Type B pancreatic cell (in vitro differentiated cells): ENCODE measurements at regions not wholly inside any gene's neighbourhood (a gene's known extent, or its start where the extent isn't known, plus 50 kb on each side); places are given as distances from the start of the nearest gene placed in this dataset.
"Not testable (repeated sequence)": the region's sequence is repeated elsewhere in the genome, so short reads cannot be mapped to it uniquely, and the experiment has no call there.

Experiments
- DNase-seq: peaks from one replicate; pipeline ENCODE4 v3.0.0; 2021; ENCODE audit warnings: mixed read lengths; ENCODE audit not compliant: unreplicated experiment; ENCODE audit errors: extremely low spot score
- H3K27ac Mint-ChIP-seq: 2 replicates; pipeline ENCODE4 v1.8.0; 2021; ENCODE audit warnings: mild to moderate bottlenecking, mixed read lengths
- H3K27me3 Mint-ChIP-seq: 2 replicates; pipeline ENCODE4 v1.8.0; 2021; ENCODE audit warnings: mixed read lengths
- H3K36me3 Mint-ChIP-seq: 2 replicates; pipeline ENCODE4 v1.8.0; 2021; ENCODE audit warnings: mixed read lengths
- H3K4me1 Mint-ChIP-seq: one replicate; pipeline ENCODE4 v1.8.0; 2021; ENCODE audit warnings: mixed read lengths; ENCODE audit not compliant: unreplicated experiment
- H3K4me3 Mint-ChIP-seq: 2 replicates; pipeline ENCODE4 v1.8.0; 2021; ENCODE audit warnings: mild to moderate bottlenecking, mixed read lengths
- H3K9me3 Mint-ChIP-seq: 2 replicates; pipeline ENCODE4 v1.8.0; 2021; ENCODE audit warnings: mixed read lengths
- TF ChIP-seq, protein P1 (sequence below): fragments of 200-600 bp; sonication (generic); conservative IDR thresholded peaks from 2 replicates; pipeline ENCODE4 v1.5.0; 2021; ENCODE audit warnings: antibody characterized with exemption, mild to moderate bottlenecking

DNA sequence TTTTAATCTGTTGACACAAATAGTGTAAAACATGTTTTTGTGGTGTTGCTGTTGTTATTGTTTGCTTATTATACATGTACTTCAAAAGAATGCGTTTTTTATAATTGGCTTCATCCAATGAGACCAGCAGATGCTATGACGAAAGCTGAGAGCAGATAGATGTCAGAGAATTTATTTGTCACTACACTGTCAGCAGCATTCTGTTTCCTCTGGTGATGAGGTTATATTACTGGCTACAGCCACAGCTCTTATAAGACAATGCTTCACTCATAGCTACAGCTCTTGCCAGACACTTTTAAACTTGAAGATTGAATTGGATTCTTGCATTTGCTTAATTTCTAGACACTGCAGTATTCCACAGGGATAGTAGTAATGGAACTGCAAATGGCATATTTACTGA is 860.5 kb downstream of the TBC1D32 start:
- Mint-ChIP-seq H3K36me3 (no peaks in the 10 kb centered on the region), H3K4me3 (no peak overlapping the region), H3K27me3 (no peaks in the 10 kb centered on the region), H3K9me3 (peaks cover 4% of the 10 kb centered on the region), H3K4me1 (no peaks in the 10 kb centered on the region), H3K27ac (no peak overlapping the region)
- no peak for DNase-seq
- TF ChIP-seq, protein P1, sequence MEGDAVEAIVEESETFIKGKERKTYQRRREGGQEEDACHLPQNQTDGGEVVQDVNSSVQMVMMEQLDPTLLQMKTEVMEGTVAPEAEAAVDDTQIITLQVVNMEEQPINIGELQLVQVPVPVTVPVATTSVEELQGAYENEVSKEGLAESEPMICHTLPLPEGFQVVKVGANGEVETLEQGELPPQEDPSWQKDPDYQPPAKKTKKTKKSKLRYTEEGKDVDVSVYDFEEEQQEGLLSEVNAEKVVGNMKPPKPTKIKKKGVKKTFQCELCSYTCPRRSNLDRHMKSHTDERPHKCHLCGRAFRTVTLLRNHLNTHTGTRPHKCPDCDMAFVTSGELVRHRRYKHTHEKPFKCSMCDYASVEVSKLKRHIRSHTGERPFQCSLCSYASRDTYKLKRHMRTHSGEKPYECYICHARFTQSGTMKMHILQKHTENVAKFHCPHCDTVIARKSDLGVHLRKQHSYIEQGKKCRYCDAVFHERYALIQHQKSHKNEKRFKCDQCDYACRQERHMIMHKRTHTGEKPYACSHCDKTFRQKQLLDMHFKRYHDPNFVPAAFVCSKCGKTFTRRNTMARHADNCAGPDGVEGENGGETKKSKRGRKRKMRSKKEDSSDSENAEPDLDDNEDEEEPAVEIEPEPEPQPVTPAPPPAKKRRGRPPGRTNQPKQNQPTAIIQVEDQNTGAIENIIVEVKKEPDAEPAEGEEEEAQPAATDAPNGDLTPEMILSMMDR = no peak

DNA sequence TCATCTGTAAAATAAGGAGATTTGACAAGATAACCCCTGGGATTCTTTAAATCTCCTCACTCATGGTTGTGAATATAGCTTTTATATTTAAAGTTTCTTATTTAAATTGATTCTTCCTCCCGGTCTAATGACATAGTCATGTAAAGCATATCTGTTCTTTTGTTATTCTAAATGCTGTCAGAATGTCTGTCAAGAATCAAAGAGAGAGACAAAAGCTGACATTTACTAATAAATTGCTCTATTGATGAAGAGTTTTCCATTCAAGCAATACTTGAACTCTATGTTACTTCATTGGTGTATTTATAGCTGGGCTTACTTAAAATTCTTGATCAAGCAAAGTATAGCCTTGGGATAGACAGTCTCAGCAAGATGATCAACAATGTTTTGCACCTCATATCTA is 865.8 kb downstream of the TBC1D32 start:
- H3K4me3 Mint-ChIP-seq = no peak overlapping the region
- H3K27ac Mint-ChIP-seq = no peak overlapping the region
- TF ChIP-seq, protein P1 = no peak
- no peaks in the 10 kb centered on the region for H3K4me1 Mint-ChIP-seq
- no peaks in the 10 kb centered on the region for H3K9me3 Mint-ChIP-seq
- H3K36me3 Mint-ChIP-seq = no peaks in the 10 kb centered on the region
- no peaks in the 10 kb centered on the region for H3K27me3 Mint-ChIP-seq
- DNase-seq = no peak

DNA sequence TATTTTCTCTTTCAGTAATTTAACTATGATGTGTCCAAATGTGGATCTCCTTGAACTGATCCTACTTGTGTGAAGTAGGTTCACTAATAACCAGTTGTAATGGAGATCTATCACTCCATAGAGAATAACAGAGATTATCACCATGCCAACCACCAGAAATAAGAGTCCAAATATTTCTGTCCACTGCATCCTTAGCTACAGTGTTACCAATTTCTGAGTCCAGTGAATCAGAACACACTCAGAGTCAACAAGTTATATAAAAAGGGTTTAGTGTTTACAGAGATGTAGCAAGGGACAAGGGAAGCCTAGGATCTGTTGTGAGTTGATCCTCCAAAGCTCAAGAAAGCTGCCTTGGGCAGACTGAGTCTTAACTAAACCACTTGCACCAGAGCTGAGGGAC is 882.8 kb downstream of the TBC1D32 start:
- Mint-ChIP-seq H3K4me3 (no peak overlapping the region), H3K27me3 (no peaks in the 10 kb centered on the region), H3K27ac (no peak overlapping the region), H3K4me1 (no peaks in the 10 kb centered on the region), H3K9me3 (peaks cover 12% of the 10 kb centered on the region), H3K36me3 (no peaks in the 10 kb centered on the region)
- TF ChIP-seq, protein P1 = no peak
- no peak for DNase-seq

DNA sequence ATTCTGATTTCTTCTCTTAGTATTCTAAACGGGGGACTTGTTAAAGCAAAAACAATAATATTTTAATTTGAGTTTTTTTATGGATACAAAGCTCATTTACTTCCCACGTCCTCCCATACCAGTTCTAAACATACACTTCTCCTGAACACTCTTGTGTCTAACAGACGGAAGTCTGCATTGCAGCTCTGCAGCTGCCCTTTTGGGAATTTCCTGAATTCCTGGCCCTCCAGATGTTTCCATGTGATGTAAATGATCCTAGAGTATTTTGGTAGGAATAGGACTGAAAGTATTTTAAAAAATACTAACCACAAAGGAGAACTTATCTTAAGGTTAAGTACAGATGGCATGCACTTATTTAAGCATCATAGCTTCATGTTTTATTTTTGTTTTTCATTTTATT is 886.7 kb downstream of the TBC1D32 start:
- no peaks in the 10 kb centered on the region for H3K36me3 Mint-ChIP-seq
- TF ChIP-seq, protein P1 = no peak
- no peaks in the 10 kb centered on the region for H3K4me1 Mint-ChIP-seq
- no peak for DNase-seq
- no peak overlapping the region for H3K27ac Mint-ChIP-seq
- H3K4me3 Mint-ChIP-seq = no peak overlapping the region
- H3K9me3 Mint-ChIP-seq = no peaks in the 10 kb centered on the region
- no peaks in the 10 kb centered on the region for H3K27me3 Mint-ChIP-seq

DNA sequence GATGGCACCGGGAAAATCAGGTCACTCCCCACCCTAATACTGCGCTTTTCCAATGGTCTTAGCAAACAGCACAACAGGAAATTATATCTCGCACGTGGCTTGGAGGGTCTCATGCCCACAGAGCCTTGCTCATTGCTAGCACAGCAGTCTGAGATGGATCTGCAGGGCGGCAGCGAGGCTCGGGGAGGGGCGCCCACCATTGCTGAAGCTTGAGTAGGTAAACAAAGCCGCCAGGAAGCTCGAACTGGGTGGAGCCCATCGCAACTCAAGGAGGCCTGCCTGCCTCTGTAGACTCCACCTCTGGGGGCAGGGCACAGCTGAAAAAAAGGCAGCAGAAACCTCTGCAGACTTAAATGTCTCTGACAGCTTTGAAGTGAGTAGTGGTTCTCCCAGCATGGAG is 901.4 kb downstream of the TBC1D32 start:
- H3K27me3 Mint-ChIP-seq, H3K27ac Mint-ChIP-seq, H3K36me3 Mint-ChIP-seq: not testable (repeated sequence)

DNA sequence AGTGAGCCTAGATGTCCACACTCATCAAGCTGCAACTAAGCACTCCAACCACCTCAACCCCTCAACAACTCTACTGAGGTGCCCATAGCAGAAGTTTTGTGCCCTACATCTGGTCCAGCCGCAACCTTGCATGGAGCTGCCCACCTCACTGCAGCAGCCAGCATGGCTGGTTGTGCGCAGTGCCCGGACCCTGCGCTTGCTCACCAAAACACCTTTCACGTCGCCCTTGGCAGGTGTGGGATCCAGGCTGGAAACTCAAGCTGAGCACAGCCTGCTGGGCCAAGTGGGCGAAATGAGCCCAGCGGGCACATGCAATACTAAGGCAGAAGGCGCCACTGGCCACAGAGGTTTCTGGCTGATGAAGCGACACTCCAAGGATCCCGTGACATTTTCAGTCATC is 902.4 kb downstream of the TBC1D32 start:
- H3K4me1 Mint-ChIP-seq = no peaks in the 10 kb centered on the region
- H3K36me3 Mint-ChIP-seq = no peaks in the 10 kb centered on the region
- no peak overlapping the region for H3K4me3 Mint-ChIP-seq
- no peak for DNase-seq
- no peaks in the 10 kb centered on the region for H3K9me3 Mint-ChIP-seq
- H3K27ac Mint-ChIP-seq = no peak overlapping the region
- H3K27me3 Mint-ChIP-seq = no peaks in the 10 kb centered on the region
- TF ChIP-seq, protein P1 = no peak

More for the DNA sequence above, 901.4 kb downstream of the TBC1D32 start:
- H3K4me3 Mint-ChIP-seq, H3K4me1 Mint-ChIP-seq, H3K9me3 Mint-ChIP-seq, DNase-seq: not testable (repeated sequence)
